Ecto neural progenitor cell (in vitro differentiated cells): ENCODE measurements at regions not wholly inside any gene's neighbourhood (a gene's known extent, or its start where the extent isn't known, plus 50 kb on each side); places are given as distances from the start of the nearest gene placed in this dataset.
"Not testable (repeated sequence)": the region's sequence is repeated elsewhere in the genome, so short reads cannot be mapped to it uniquely, and the experiment has no call there.

ENCODE experiments used
- DNase-seq: peaks from one replicate; pipeline ENCODE4 v3.0.0-alpha.2; 2018; ENCODE audit warnings: low spot score

DNA sequence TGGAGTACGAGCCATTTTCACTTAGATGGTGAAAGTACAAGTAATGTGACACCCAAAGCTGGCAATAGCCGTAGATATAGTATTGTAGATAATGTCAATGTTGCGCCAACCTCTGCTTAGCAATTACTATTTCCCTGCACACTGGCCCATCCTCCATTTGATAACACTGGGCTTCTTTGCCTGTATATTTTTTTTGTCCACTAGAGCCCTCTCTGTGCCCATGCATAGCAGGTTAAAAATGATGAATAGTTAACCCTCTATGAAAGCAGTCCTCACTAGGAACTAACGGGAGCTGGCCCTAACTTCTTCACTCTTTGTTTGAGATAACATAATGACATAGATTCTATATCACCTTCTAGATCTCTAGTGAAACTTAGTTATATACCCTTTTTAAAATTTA, 416.8 kb downstream of the TUSC1 start:
- no peak for DNase-seq

DNA sequence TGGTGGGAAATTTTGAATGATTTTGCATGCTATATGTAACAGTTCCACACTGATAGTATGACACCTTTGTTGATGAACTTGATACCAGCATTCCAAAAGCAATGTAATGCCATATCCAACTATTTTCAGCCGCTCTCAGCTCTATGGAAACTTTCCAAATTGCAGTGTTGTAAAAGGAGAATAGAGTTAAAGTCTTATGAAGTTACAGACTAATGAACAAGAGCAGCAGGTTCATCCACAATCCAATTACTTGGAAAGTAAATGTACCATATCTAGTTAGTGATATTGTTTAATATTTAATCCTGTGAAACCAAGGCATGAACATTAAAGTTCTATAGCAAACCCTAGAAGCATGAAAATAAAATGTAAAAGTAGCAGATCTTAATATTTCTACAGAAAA, 418.2 kb downstream of the TUSC1 start:
- DNase-seq, result no peak

DNA sequence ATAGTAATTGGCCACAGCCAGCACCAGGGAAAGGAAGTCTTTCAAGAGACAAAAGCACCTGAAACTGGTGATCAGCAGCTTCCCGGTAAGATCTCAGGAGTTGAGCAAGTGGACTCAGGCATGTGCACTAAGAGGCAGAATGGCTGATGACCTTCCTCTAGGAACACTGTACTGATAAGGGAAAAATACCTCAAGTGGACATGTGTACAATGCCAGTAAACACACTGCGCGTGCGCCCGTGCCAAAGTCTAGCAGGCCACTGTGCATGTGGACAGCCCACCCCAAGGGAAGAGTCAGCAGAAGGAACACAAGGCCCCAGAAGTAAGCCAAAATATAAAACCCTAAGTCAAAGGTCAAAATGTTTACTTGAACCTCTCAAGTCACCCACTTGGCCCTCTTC, 423.0 kb downstream of the TUSC1 start:
- DNase-seq, result no peak

DNA sequence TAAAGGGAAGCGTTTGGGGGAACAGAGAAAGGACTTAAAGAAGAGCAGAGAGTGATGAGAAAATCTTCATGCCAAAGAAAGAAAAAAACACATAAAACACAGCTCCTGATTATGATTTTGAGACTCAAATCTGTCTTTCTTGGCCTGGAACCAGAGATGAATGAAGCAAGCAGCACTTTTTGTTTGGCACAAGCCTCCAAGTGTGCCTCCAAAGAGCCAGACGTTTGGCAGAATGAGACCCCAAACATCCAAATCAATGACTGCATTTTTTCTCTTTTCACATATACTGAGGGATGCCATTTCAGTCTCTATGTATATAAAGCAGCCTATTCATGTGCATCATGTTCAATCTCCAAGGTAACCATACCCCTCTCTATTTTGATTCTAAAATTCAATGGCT, 424.2 kb downstream of the TUSC1 start:
- DNase-seq, result no peak

DNA sequence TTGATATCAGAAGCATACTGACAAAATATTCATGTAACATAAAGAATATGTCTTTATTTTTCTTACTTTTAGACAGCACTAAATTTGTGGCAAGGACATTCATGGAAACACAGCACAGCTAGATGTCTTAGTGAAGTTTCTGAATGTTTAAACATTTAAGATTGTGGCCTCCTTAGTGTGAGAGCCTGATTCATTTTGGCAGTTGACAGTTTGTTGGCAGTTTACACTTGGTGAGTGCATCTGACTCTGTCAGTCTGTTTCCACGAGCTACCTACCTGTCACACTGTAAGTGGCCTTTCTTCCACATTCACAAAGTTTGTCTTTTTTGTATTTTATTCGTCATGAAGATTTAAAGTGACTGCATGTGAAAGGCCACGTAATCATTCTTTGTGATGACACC, 436.8 kb downstream of the TUSC1 start:
- no peak for DNase-seq

DNA sequence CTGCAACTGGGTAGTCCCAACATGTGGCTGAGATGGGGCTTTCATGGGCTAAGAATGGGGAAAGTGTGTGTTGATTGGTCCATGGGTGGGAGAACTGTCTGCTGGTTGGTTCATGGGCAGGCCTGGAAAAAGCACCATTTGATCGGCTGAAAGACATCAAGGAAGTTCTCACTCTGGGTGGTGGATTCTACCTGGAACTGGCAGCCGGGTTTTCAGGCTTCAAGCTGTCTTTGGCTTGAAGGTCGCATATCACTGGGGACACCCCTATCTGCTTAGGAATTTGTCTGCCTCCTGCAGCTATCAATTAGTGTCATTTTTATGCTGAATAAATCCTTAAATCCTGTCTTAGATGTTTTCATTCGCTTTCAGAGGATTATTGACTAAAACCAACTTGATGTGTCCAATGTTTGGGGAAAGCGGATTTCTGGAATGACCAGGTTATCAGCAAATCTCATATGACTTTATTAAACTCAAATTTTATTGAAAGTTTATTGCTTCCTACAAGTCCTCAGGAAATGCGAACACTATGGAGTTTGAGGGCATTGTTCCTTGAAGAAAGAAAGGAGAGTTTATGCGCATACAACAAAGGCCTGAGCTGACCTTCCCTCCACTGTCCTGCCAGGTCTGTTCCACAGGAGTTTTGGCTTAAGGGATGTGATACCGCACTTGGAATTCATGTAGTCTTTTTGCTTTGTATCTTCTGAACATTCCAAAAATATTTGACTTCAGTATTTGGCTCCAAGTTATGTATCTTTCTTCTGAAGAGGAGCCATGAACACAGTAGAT, 451.1 kb downstream of the TUSC1 start:
- no peak for DNase-seq

DNA sequence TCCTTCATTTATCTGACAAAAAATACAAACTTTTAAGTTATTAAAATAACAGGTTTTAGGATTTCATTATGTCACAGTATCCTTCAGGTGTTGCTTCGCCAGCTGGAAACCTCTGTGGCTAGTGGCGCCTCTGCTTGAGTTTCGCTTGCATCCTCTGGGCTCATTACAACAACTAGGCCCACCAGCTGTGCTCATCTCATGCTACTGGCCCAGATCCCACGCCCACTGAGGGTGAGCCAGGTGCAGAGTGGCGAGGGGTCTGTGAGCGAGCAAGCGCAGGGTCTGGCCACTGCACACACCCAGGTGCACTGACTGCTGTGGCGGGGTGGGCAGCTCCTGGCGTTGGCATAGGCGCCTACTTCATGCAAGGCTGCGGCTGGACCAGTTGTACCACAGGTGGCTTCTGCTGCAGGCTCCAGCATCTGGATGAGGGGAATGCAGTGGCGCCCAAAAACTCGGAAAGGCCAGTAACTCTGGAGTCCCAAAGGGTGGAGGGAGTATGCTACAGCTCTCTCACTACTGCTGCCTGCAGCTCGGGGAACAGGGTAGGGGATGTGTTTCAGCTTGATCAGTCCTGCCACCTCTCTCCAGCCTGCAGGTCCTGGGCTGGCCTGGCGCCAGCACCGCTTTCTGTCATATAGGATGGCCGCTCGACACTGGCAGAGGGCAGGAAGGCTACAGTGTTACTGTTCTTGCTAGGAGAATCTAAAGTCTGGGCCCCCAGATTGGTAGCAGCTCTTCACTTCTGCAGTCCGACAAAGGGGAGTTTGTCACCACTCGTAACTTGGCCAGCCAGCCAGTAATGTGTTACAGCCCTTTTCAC, 452.1 kb downstream of the TUSC1 start:
- DNase-seq, result no peak

DNA sequence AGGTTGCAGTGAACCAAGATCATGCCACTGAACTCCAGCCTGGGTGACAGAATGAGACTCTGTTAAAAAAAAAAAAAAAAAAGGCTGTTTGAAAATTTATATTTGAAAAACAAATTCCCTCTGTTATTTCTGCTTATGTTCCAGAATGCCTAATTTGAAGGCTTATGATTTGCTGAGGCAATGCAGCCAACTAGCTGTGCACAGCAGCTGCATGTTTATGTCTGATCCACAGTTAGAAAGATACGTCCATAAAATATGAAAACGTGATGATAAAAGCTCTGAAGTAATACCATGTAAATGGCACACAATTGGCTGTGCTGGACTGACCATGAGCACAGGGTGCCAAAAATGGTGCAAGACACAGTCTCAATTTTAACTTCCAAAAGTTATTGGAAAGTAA, 453.2 kb downstream of the TUSC1 start:
- no peak for DNase-seq

DNA sequence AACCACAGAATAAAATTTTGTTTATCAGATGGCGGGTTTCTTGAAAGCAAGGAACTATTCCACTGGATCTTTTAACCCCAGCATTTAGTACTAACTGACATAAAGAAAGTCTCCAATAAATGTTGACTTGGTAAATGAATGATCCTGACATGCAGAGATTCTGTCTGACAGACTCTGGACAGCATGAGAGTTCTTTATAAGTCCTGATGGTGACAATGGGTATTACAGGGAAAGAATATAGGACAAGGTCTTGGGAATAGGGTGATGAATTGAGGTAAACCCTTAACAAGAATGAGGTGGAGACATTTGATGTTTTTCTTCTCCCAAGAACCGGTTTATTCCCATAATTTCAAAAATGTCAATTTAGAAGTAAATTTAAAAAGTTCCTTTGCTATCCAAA, 453.9 kb downstream of the TUSC1 start:
- no peak for DNase-seq

DNA sequence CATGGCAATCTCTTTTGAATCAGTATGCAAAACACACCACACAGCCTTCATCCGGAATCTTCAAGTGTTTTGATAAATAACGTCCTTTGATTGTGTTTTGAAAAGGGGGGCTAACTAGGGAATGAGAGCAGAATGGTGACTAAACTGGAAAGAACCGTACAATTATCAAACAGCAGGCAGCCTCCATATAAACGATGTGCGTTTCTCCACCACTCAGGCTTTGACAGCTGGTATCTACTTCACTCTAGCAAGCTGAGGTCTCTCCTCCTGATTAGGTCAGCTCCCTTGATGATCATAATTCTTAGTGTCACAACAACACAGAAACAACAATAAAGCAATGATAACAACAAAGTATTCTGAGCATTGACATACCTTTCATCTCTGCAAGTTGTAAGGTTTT, 465.9 kb downstream of the TUSC1 start:
- DNase-seq, result no peak

DNA sequence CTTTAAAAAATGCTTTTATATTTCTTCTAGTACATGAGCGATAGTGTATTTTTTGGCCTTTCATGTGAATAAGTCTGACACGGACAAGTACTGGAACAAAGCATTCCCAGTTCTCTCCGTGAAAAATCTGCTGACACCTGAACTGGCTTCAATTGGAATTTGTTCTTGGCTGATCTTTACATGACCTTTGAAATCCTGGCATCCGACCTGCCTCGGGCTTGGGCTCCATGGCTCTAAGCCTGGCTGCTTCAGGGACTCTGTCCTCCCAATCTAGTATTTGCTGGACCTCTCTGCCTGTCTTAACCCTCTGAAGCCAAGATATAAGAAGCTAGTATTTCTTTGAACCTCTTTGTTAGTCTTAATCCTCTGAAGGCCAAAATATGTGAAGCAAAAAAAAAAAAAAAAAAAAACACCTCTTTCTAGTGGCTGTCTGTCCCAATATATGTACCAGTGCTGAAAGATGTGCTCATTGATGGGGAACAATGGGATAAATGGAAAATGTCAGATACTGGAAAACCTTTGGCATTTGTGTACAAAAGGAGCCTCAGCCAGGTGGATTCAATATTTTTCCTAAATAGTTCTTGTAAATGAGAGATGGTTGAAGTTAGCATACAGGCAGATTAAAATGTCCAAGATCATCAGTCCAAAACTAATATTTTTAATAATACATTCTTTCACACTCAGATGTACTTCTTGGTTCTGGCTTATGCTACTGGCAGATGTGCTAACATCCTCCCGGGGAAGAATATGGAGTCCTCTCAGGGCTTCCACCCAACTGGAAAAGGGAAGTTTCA, 470.6 kb downstream of the TUSC1 start:
- DNase-seq, result no peak

DNA sequence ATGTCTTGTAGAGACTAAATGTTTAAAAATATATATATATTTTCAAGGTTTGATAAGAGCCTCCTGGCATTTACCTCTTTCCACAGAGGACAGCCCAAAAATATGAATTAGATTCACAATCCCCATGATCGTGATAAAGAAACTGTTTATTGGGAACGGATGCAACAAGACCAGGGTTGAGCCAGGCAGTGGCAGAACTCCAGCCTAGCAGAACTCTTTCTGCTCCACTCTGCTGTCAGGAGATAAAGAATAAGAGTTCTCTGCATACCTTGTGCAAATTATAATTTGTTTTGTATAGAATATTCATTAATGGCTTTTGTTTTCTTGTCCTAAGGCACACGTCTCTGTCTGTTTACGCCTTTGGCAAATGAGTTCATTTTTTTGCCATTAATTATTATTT, 472.2 kb downstream of the TUSC1 start:
- DNase-seq, result no peak

DNA sequence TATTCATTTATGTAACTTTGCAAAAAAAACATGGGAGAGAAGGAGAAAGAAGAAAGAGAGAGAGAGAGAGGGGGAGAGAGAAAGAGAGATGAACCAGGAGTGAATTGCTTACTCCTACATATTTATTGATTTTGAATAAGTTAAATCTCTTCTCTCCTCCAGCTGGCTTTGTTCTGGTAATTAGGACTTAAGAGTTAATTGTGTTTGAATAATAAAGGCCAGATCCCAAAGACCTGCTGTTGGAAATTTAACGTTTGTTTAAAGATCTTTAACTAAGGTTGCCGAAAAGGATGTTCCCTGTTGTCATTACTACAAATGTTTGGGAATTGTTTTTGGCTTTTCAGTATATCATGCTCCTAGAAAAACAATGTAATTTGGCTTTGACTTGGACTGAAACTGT, 473.0 kb downstream of the TUSC1 start:
- DNase-seq, result no peak

DNA sequence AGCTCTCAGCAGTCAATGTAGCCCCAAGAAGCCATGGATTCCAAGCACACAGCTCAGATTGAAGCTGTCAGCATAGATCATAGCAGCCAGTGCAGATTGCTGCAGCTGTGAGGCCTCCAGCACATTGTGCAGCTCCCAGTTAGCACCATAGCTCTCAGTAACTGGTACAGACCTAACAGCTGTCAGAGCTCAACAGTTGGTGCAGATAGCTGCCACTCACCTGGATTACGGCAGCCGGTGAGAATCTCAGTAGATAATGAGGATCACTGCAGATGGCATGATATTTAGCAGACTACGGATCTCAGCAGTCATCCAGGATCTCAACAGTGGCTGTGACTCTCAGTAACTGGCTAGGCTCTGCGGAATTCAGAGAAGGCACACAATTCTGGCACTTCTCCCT, 500.4 kb downstream of the TUSC1 start:
- no peak for DNase-seq

DNA sequence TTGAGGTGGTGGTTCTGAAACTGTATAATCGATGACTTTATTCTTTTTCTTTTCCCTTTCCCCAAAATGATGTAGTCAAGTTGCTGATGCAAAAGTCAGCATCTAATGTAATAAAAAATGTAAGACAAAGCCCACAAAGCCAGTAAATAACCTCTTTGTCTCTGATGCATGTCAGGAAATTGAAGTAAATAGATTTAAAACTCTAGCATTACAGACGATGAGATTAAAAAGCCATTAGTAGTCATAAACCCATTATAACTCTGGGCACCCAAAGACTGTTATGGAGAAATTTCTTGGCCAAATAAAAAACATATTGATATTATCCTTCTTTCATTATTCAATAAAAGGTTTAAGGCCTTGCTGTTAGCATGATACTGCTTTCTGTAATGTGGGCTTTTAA, 548.7 kb downstream of the TUSC1 start:
- DNase-seq, result no peak

DNA sequence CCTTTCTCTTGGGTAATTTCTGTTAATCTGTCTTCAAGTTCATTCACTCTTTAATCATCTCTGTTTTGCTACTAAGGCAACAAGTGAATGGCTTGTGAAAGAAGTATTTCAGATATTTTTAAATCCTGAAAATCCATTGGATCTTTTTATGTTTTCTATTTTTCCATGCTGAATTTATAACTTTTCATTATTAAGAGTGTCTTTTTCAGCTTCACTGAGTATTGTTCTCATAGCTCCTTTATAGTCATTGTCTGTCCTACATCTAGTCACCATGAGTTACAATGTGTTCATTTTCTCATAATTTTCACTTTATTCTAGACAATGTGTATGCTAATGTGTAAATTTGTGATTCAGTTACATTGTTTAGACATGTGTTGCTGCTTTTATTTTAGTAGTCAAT, 556.4 kb downstream of the TUSC1 start:
- no peak for DNase-seq

DNA sequence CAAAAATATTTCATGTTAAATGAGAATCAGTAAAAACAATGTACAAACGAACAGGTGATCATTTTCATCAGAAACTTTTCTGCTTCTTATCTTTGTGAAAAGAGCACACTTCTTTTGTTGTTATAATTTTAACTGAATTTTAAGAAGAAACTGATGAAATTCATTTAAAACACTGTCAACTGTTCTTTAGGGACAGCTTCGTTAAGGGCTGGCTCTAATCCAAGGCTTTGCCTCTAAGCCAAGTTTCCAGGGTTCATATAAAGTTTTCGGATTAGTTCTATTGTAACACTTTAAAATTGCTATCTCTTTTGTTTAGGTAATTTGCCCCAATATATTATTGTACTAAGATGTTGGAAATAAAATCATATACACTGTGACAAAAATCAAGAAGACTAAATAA, 559.2 kb downstream of the TUSC1 start:
- DNase-seq, result no peak

DNA sequence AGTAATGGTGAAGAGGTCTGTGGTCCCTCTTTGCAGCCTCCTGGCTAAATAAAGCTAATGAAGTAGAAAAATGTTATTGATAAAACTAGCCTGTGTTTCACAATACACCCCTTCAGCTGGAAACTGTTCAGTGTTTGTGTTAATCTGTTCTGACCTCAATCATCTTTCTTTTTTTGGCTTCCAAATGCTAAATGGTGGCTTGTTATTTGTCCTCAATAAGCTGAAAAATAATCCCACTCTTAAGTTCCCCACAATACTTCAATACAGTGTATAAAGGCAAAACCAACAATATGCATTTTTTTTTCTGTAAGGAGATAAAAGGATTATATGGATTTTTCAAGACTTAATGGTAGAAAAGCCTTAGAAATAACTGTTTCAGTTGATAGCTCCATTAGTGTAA, 560.5 kb downstream of the TUSC1 start:
- no peak for DNase-seq

DNA sequence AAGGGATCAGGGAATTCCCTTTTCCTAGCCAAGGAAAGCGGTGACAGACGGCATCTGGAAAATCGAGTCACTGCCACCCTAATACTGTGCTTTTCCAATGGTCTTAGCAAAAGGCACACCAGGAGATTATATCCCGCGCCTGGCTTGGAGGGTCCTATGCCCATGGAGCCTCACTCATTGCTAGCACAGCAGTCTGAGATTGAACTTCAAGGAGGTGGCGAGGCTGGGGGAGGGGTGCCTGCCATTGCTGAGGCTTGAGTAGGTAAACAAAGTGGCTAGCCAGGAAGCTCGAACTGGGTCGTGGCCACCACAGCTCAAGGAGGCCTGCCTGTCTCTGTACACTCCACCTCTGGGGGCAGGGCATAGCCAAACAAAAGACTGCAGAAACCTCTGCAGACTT, 556.5 kb upstream of the IZUMO3 start:
- not testable (repeated sequence) for DNase-seq

DNA sequence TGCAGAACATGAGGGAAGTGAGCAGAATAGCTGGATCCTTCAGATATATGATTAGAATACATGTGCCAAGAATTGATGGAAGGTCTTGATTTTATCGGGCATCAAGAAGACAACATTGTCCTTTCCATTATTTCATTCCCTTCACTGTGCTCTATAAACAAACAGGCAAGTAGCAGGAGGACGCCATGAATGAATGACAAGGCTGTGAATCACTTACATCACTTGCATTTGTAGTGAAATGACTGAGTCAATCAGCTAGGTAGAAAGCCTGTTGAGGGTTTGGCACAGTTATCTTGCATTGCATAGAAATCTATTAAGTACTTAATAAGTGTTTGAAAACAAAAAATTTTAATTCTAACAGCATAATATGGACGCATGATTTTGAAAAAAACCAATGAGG, 548.8 kb upstream of the IZUMO3 start:
- no peak for DNase-seq

DNA sequence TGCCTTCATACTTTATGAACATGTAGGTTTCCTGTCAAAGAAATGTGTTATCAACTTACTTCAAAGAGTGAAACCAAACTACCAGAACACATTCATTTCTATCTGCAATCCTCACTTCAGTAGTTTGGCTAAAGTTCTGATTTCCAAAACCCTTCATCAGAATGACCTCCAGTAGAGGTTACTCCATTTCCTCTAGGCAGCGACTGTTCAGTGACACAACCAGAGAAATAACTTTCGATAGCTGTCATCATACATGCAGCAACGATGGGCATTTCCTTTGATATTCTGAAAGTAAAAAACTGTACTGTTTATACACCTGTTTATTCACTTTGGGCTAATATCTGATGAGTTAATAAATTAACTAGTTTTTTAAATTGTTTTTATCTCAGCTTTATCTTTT, 532.5 kb upstream of the IZUMO3 start:
- no peak for DNase-seq

DNA sequence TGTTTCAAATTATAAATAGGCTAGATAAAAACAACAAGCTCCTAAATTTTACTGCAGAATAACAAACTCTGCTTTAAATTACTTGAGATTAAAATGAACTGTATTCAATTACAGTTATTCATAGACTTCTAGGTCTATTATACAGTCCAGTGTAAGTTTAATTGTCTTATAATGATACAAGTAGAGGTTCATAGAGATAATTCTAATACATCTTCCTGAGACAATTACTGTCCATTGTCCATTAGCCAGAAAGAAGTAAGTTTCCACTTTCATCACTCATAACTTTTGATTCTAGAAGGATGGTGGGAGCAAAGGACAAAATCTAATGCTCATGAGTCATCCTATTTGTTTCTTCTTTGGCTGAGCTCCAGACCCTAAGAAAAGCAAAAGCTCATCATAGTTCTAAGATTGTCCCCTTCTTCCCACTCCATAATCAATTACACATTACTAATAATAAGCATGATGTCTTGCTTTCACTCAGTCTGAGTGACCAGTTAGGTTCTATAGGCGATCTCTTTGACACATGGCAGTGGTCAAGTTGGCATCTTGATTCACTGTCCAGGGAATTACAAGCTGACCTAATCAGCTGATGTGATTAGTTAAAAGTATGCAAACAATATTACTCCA, 502.5 kb upstream of the IZUMO3 start:
- no peak for DNase-seq
